ENCODE measurements at regions not wholly inside any gene's neighbourhood (a gene's known extent, or its start where the extent isn't known, plus 50 kb on each side); places are given as distances from the start of the nearest gene placed in this dataset.

- Histone ChIP-seq H3K36me3 (ENCODE audit: insufficient read depth, low read length, poor library complexity, severe bottlenecking) (no peaks in the 10 kb centered on the region), H3K4me3 (ENCODE audit: low read depth, low read length, poor library complexity, severe bottlenecking) (no peak overlapping the region), H3K27me3 (replicated peaks; ENCODE audit: insufficient read depth, low read depth, low read length, poor library complexity) (no peaks in the 10 kb centered on the region), H3K4me1 (ENCODE audit: insufficient read depth, low read length, poor library complexity, severe bottlenecking) (no peaks in the 10 kb centered on the region), H3K9me3 (ENCODE audit: low read depth, low read length, poor library complexity, severe bottlenecking) (peaks cover 5% of the 10 kb centered on the region), H3K27ac (ENCODE audit: low read depth, low read length, poor library complexity, severe bottlenecking) (no peak overlapping the region)
- intact Hi-C loops (cut with micrococcal nuclease; ENCODE audit: unreplicated experiment) = no loop called here
- no peak for DNase-seq (ENCODE audit: low spot score)
- TF ChIP-seq CTCF (conservative IDR thresholded peaks at IDR 0.05; ENCODE audit: low read depth, low read length) = no peak
- no peak for TF ChIP-seq EZH2 (IDR thresholded peaks at IDR 0.05; ENCODE audit: borderline replicate concordance, low read depth, low read length, poor library complexity, severe bottlenecking)
- ChIA-PET POLR2A (ENCODE audit: low non-redundant PET) (no interaction called here), CTCF (no interaction called here)
- BruUV-seq (replicated peaks) = no TSS peak
Observed at GRCh38 chr4:121477480-121477879, 96.7 kb upstream of the QRFPR start.

GRCh38 chr4:121477079-121477478 is 96.3 kb upstream of the QRFPR start:
- no TSS peak for BruUV-seq (replicated peaks)
- ChIA-PET POLR2A (ENCODE audit: low non-redundant PET) (no interaction called here), CTCF (no interaction called here)
- Histone ChIP-seq H3K27me3 (replicated peaks; ENCODE audit: insufficient read depth, low read depth, low read length, poor library complexity) (no peaks in the 10 kb centered on the region), H3K36me3 (ENCODE audit: insufficient read depth, low read length, poor library complexity, severe bottlenecking) (no peaks in the 10 kb centered on the region), H3K4me3 (ENCODE audit: low read depth, low read length, poor library complexity, severe bottlenecking) (no peak overlapping the region), H3K27ac (ENCODE audit: low read depth, low read length, poor library complexity, severe bottlenecking) (no peak overlapping the region), H3K4me1 (ENCODE audit: insufficient read depth, low read length, poor library complexity, severe bottlenecking) (no peaks in the 10 kb centered on the region), H3K9me3 (ENCODE audit: low read depth, low read length, poor library complexity, severe bottlenecking) (peaks cover 5% of the 10 kb centered on the region)
- TF ChIP-seq CTCF (conservative IDR thresholded peaks at IDR 0.05; ENCODE audit: low read depth, low read length) (no peak), EZH2 (IDR thresholded peaks at IDR 0.05; ENCODE audit: borderline replicate concordance, low read depth, low read length, poor library complexity, severe bottlenecking) (no peak)
- no peak for DNase-seq (ENCODE audit: low spot score)
- intact Hi-C loops (cut with micrococcal nuclease; ENCODE audit: unreplicated experiment) = no loop called here

- no peak for DNase-seq (ENCODE audit: low spot score)
- no peaks in the 10 kb centered on the region for H3K36me3 ChIP-seq (ENCODE audit: insufficient read depth, low read length, poor library complexity, severe bottlenecking)
- peaks cover 5% of the 10 kb centered on the region for H3K9me3 ChIP-seq (ENCODE audit: low read depth, low read length, poor library complexity, severe bottlenecking)
- ChIA-PET POLR2A (ENCODE audit: low non-redundant PET) (no interaction called here), CTCF (no interaction called here)
- TF ChIP-seq EZH2 (IDR thresholded peaks at IDR 0.05; ENCODE audit: borderline replicate concordance, low read depth, low read length, poor library complexity, severe bottlenecking) = no peak
- no peak for TF ChIP-seq CTCF (conservative IDR thresholded peaks at IDR 0.05; ENCODE audit: low read depth, low read length)
- no peaks in the 10 kb centered on the region for H3K27me3 ChIP-seq (replicated peaks; ENCODE audit: insufficient read depth, low read depth, low read length, poor library complexity)
- H3K4me1 ChIP-seq (ENCODE audit: insufficient read depth, low read length, poor library complexity, severe bottlenecking) = no peaks in the 10 kb centered on the region
- intact Hi-C loops (cut with micrococcal nuclease; ENCODE audit: unreplicated experiment) = no loop called here
- no peak overlapping the region for H3K27ac ChIP-seq (ENCODE audit: low read depth, low read length, poor library complexity, severe bottlenecking)
- no peak overlapping the region for H3K4me3 ChIP-seq (ENCODE audit: low read depth, low read length, poor library complexity, severe bottlenecking)
- no TSS peak for BruUV-seq (replicated peaks)
Observed at GRCh38 chr4:121472937-121473721, 92.3 kb upstream of the QRFPR start.
